Right lobe of liver (tissue), 4 donors: ENCODE measurements at regions not wholly inside any gene's neighbourhood (a gene's known extent, or its start where the extent isn't known, plus 50 kb on each side); places are given as distances from the start of the nearest gene placed in this dataset.

Experiments used
- CTCF ChIP-seq, 4 donors: fragments of 200-600 bp in 3 of 4; fragments of 450-650 bp in 1 of 4; IDR thresholded peaks; one replicate each; pipeline versions ENCODE4 v1.5.1 to v1.8.0; 2016 to 2022; ENCODE audit warnings: antibody characterized with exemption in 4 of 4, mild to moderate bottlenecking in 2 of 4
- POLR2A ChIP-seq: fragments of 450-650 bp; IDR thresholded peaks from one replicate; pipeline ENCODE4 v1.6.1; 2017; ENCODE audit warnings: antibody characterized with exemption, mild to moderate bottlenecking
- donor health status: DM: no; HTN: no; CAD: no.
- donor health status: DM: no; HTN: no; CAD: no.
- donor health status: DM: no; HTN: yes; CAD: no.

- TF ChIP-seq POLR2A, result no peak
- TF ChIP-seq CTCF (IDR thresholded peaks at IDR 0.05), result no peak
Measured at GRCh38 chr13:30827578-30827925, 78.5 kb upstream of the MEDAG start.
